RKO (cell line): ENCODE measurements at regions not wholly inside any gene's neighbourhood (a gene's known extent, or its start where the extent isn't known, plus 50 kb on each side); places are given as distances from the start of the nearest gene placed in this dataset.
"Not testable (repeated sequence)": the region's sequence is repeated elsewhere in the genome, so short reads cannot be mapped to it uniquely, and the experiment has no call there.

Source experiments
- DNase-seq: peaks from one replicate; pipeline ENCODE4 v3.0.0-alpha.2; 2016; ENCODE audit warnings: low spot score

- no peak for DNase-seq
Observed at GRCh38 chr20:12581644-12582289, 427.0 kb upstream of the SPTLC3 start.

- DNase-seq: not testable (repeated sequence)
Observed at GRCh38 chr20:12582710-12583109, 426.1 kb upstream of the SPTLC3 start.

- no peak for DNase-seq
Observed at GRCh38 chr20:12591949-12592470, 416.8 kb upstream of the SPTLC3 start.

GRCh38 chr20:12592756-12593155, 416.0 kb upstream of the SPTLC3 start:
- DNase-seq: no peak

- no peak for DNase-seq
Observed at GRCh38 chr20:12593342-12593873, 415.4 kb upstream of the SPTLC3 start.

GRCh38 chr20:12594410-12595088, 414.2 kb upstream of the SPTLC3 start:
- DNase-seq: peak; percentile 52

- DNase-seq: no peak
Observed at GRCh38 chr20:12595841-12596240, 412.9 kb upstream of the SPTLC3 start.

GRCh38 chr20:12596863-12597262, 411.9 kb upstream of the SPTLC3 start:
- no peak for DNase-seq

GRCh38 chr20:12597551-12597950, 411.2 kb upstream of the SPTLC3 start:
- DNase-seq: no peak

GRCh38 chr20:12598894-12599293, 409.9 kb upstream of the SPTLC3 start:
- no peak for DNase-seq

- DNase-seq: no peak
Observed at GRCh38 chr20:12599494-12599893, 409.3 kb upstream of the SPTLC3 start.

- DNase-seq: no peak
Observed at GRCh38 chr20:12605751-12606150, 403.0 kb upstream of the SPTLC3 start.

- DNase-seq: no peak
Observed at GRCh38 chr20:12610871-12611270, 397.9 kb upstream of the SPTLC3 start.

GRCh38 chr20:12614764-12615163, 394.0 kb upstream of the SPTLC3 start:
- no peak for DNase-seq

- DNase-seq: no peak
Observed at GRCh38 chr20:12617076-12617475, 391.7 kb upstream of the SPTLC3 start.

- no peak for DNase-seq
Observed at GRCh38 chr20:12623870-12624269, 384.9 kb upstream of the SPTLC3 start.

GRCh38 chr20:12627485-12627884, 381.3 kb upstream of the SPTLC3 start:
- DNase-seq: no peak

GRCh38 chr20:12638633-12639312, 370.0 kb upstream of the SPTLC3 start:
- no peak for DNase-seq

GRCh38 chr20:12640251-12640650, 368.5 kb upstream of the SPTLC3 start:
- DNase-seq: no peak

GRCh38 chr20:12641619-12642018, 367.2 kb upstream of the SPTLC3 start:
- DNase-seq: no peak

- DNase-seq: no peak
Observed at GRCh38 chr20:12644461-12644860, 364.3 kb upstream of the SPTLC3 start.

GRCh38 chr20:12649234-12649633, 359.5 kb upstream of the SPTLC3 start:
- DNase-seq: no peak

GRCh38 chr20:12653642-12654041, 355.1 kb upstream of the SPTLC3 start:
- DNase-seq: no peak
